ENCODE measurements at regions not wholly inside any gene's neighbourhood (a gene's known extent, or its start where the extent isn't known, plus 50 kb on each side); places are given as distances from the start of the nearest gene placed in this dataset.

DNA sequence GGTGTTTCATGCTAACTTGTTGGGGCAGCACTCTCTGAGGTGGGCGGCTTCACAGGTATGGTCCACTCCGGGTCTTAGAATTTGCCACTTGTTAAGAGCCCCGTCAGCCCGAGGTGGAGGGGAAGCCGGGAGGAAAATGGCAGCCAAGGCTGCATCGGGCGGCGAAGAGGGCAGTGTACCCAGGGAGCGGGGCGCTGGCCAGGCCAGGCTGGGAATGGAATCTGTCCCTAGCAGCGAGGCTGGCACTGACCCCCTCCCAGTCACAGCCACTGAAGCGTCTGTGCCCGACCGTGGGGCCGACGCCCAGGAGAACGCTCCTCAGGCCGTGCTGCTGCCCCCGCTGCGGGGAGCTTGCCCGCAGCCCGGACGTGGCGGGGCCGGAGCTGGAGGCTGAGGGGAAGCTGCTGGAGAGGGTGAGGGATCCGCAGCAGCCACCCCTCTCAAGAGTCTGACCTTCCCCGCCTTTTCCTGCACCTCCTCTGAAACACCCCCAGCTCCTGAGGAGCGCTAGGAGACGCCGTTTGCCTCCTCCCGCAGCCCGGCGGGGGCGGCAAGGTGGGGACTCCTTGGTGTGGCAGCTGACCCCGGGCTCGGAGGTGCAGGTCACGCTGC lies 313.8 kb upstream of the SPRY2 start:
- ChIA-PET CTCF (interaction anchor here (1.1 kb wide), 1 partner anchor 363 kb away, joined by 3 read pairs; no protein-coding TSS in a partner anchor), POLR2A (no interaction called here)
- dilution Hi-C loops (cut with MboI; ENCODE audit: extremely low pct_ligation_motif_present, low sequenced_read_pairs), result no loop called here
- FAIRE-seq, result no peak
- no peaks in the 10 kb centered on the region for H3K9me3 ChIP-seq (replicated peaks; ENCODE audit: control insufficient read depth, insufficient read depth, low read length)
- BruUV-seq (replicated peaks), result no TSS peak
- intact Hi-C loops (cut with micrococcal nuclease), result no loop called here
- H3K79me2 ChIP-seq (ENCODE audit: control insufficient read depth, insufficient read depth, low read length), result no peaks in the 10 kb centered on the region
- no peaks in the 10 kb centered on the region for H3K36me3 ChIP-seq (ENCODE audit: control insufficient read depth in 2 of 2, extremely low read depth in 1 of 2, insufficient read depth in 2 of 2, low read length in 2 of 2)
- H3K9me1 ChIP-seq (replicated peaks; ENCODE audit: control insufficient read depth, extremely low read depth, insufficient read depth, low read length), result no peaks in the 10 kb centered on the region
- DNase-seq (ENCODE audit: low read depth, low spot score), result no peak
- no peak overlapping the region for H3K9ac ChIP-seq (replicated peaks; ENCODE audit: extremely low read depth, insufficient read depth, low read length)
- H3K4me3 ChIP-seq (replicated peaks in 1 of 3; ENCODE audit: insufficient read depth in 1 of 3, low read depth in 1 of 3, low read length in 3 of 3), result peak overlapping the region in 1 of 3 experiments; percentile 24
- H3K27ac ChIP-seq (ENCODE audit: insufficient read depth, low read depth, low read length), result no peak overlapping the region
- peak overlapping the region; percentile 83 for H2AFZ ChIP-seq (ENCODE audit: low read depth, low read length)
- TF ChIP-seq, protein P1, sequence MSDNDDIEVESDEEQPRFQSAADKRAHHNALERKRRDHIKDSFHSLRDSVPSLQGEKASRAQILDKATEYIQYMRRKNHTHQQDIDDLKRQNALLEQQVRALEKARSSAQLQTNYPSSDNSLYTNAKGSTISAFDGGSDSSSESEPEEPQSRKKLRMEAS (IDR thresholded peaks at IDR 0.05; ENCODE audit: insufficient read depth, insufficient read length), result no peak
- no peak for TF ChIP-seq EZH2 (IDR thresholded peaks at IDR 0.05; ENCODE audit: borderline replicate concordance, low read depth, low read length, severe bottlenecking)
- H3K4me2 ChIP-seq (ENCODE audit: insufficient read depth, low read length), result peak overlapping the region; percentile 18
- no peaks in the 10 kb centered on the region for H3K4me1 ChIP-seq (ENCODE audit: control insufficient read depth, extremely low read depth, insufficient read depth, low read length)
- no peaks in the 10 kb centered on the region for H4K20me1 ChIP-seq (replicated peaks; ENCODE audit: control insufficient read depth, extremely low read depth, insufficient read depth, low read length)
- H3K27me3 ChIP-seq (ENCODE audit: control insufficient read depth in 2 of 2, insufficient read depth in 2 of 2, low read length in 2 of 2), result no peaks in the 10 kb centered on the region

DNA sequence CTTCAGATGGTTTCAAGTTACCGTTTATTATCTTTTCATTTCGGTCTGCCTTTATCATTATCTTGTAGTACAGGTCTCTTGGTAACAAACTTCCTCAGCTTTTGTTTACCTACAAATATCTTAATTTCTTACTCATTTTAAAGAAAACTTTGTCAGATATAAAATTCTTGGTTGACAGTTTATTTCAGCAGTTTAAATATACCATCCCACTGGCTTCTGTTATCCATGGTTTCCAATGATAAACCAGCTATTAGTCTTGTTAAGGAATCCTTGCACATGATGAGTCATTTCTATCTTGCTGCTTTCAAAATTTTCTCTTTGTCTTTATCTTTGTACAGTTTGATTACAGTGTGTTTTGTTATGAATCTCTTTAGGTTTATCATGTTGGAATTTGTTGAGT lies 308.3 kb upstream of the SPRY2 start:
- dilution Hi-C loops (cut with MboI; ENCODE audit: extremely low pct_ligation_motif_present, low sequenced_read_pairs) (no loop called here), intact Hi-C loops (cut with micrococcal nuclease) (no loop called here)
- H3K9me3 ChIP-seq (replicated peaks; ENCODE audit: control insufficient read depth, insufficient read depth, low read length), result no peaks in the 10 kb centered on the region
- H3K27me3 ChIP-seq (ENCODE audit: control insufficient read depth in 2 of 2, insufficient read depth in 2 of 2, low read length in 2 of 2), result no peaks in the 10 kb centered on the region
- no peaks in the 10 kb centered on the region for H3K4me1 ChIP-seq (ENCODE audit: control insufficient read depth, extremely low read depth, insufficient read depth, low read length)
- FAIRE-seq (no peak), DNase-seq (ENCODE audit: low read depth, low spot score) (no peak)
- TF ChIP-seq GATA2 (IDR thresholded peaks at IDR 0.05; ENCODE audit: insufficient read depth, insufficient read length, low read depth, low read length) (no peak), POLR2AphosphoS5 (IDR thresholded peaks at IDR 0.05; ENCODE audit: insufficient read depth, low read depth, low read length) (no peak), FOS (IDR thresholded peaks at IDR 0.05; ENCODE audit: borderline replicate concordance, insufficient read depth, low read length) (no peak), EZH2 (IDR thresholded peaks at IDR 0.05; ENCODE audit: borderline replicate concordance, low read depth, low read length, severe bottlenecking) (no peak), POLR2A (IDR thresholded peaks at IDR 0.05; ENCODE audit: low read depth, low read length) (no peak), JUN (IDR thresholded peaks at IDR 0.05; ENCODE audit: borderline replicate concordance, insufficient read depth, insufficient read length, low read depth) (no peak), MYC (IDR thresholded peaks at IDR 0.05; ENCODE audit: low read depth, low read length) (no peak)
- TF ChIP-seq, protein P2, sequence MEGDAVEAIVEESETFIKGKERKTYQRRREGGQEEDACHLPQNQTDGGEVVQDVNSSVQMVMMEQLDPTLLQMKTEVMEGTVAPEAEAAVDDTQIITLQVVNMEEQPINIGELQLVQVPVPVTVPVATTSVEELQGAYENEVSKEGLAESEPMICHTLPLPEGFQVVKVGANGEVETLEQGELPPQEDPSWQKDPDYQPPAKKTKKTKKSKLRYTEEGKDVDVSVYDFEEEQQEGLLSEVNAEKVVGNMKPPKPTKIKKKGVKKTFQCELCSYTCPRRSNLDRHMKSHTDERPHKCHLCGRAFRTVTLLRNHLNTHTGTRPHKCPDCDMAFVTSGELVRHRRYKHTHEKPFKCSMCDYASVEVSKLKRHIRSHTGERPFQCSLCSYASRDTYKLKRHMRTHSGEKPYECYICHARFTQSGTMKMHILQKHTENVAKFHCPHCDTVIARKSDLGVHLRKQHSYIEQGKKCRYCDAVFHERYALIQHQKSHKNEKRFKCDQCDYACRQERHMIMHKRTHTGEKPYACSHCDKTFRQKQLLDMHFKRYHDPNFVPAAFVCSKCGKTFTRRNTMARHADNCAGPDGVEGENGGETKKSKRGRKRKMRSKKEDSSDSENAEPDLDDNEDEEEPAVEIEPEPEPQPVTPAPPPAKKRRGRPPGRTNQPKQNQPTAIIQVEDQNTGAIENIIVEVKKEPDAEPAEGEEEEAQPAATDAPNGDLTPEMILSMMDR (IDR thresholded peaks at IDR 0.05; ENCODE audit: extremely low read depth in 1 of 2, insufficient read depth in 1 of 2, low read depth in 1 of 2, low read length in 2 of 2), result no peak
- TF ChIP-seq, protein P1 (IDR thresholded peaks at IDR 0.05; ENCODE audit: insufficient read depth, insufficient read length), result no peak
- no peak overlapping the region for H3K27ac ChIP-seq (ENCODE audit: insufficient read depth, low read depth, low read length)
- H3K79me2 ChIP-seq (ENCODE audit: control insufficient read depth, insufficient read depth, low read length), result no peaks in the 10 kb centered on the region
- H3K9ac ChIP-seq (replicated peaks; ENCODE audit: extremely low read depth, insufficient read depth, low read length), result no peak overlapping the region
- no peaks in the 10 kb centered on the region for H3K9me1 ChIP-seq (replicated peaks; ENCODE audit: control insufficient read depth, extremely low read depth, insufficient read depth, low read length)
- no peaks in the 10 kb centered on the region for H3K36me3 ChIP-seq (ENCODE audit: control insufficient read depth in 2 of 2, extremely low read depth in 1 of 2, insufficient read depth in 2 of 2, low read length in 2 of 2)
- no peak overlapping the region for H3K4me3 ChIP-seq (replicated peaks in 1 of 3; ENCODE audit: insufficient read depth in 1 of 3, low read depth in 1 of 3, low read length in 3 of 3)
- POLR2A ChIA-PET, result no interaction called here
- H3K4me2 ChIP-seq (ENCODE audit: insufficient read depth, low read length), result no peak overlapping the region
- no TSS peak for BruUV-seq (replicated peaks)
- CTCF ChIA-PET, result no interaction called here
- no peaks in the 10 kb centered on the region for H4K20me1 ChIP-seq (replicated peaks; ENCODE audit: control insufficient read depth, extremely low read depth, insufficient read depth, low read length)
- no peak overlapping the region for H2AFZ ChIP-seq (ENCODE audit: low read depth, low read length)

Data from endothelial cell of umbilical vein (primary cell).